ENCODE measurements at regions not wholly inside any gene's neighbourhood (a gene's known extent, or its start where the extent isn't known, plus 50 kb on each side); places are given as distances from the start of the nearest gene placed in this dataset.
A peak's percentile ranks its signal among the peaks of the same experiment; 100 is the strongest.
"Not testable (repeated sequence)": the region's sequence is repeated elsewhere in the genome, so short reads cannot be mapped to it uniquely, and the experiment has no call there.

DNA sequence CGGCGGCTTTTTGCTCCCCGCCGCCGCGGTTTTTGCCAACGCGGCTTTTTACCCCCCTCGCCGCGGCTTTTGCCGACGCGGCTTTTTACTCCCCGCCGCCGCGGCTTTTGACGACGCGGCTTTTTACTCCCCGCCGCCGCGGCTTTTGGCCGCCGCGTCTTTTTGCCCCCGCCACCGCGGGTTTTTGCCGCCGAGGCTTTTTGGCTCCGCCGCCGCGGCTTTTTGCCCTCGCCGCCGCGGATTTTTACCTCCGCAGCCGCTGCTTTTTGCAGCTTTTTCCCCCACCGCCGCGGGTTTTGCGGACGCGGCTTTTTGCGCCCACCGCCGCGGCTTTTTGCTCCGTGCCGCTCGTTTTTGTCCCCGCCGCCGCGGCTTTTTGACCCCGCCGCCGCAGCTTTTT, 1971.8 kb upstream of the TPTE start:
- H3K9me3 ChIP-seq (ENCODE audit: control insufficient read depth, insufficient read depth, low read depth, low read length); H3K4me3 ChIP-seq (ENCODE audit: low read depth, low read length); H3K4me1 ChIP-seq (ENCODE audit: control insufficient read depth, insufficient read depth, low read length); H3K27ac ChIP-seq (ENCODE audit: extremely low read depth, low read depth, low read length); H3K36me3 ChIP-seq (ENCODE audit: control insufficient read depth in 2 of 2, insufficient read depth in 1 of 2, low read length in 2 of 2); POLR2A ChIA-PET; CTCF ChIA-PET: not testable (repeated sequence)

DNA sequence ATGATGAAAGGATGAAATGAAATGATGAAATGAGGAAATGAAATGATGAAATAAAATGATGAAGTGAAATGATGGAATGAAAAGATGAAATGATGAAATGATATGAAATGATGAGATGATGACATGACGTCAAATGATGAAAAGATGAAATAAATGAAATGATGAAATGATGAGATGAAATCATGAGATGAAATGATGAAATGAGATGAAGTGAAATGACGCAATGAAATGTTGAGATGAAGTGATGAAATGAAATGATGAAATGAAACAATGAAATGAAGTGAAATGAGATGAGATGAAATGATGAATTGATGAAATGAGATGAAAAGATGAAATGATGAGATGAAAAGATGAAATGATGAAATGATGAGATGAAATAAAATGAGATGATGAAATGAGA, 1967.0 kb upstream of the TPTE start:
- TF ChIP-seq, protein P1, sequence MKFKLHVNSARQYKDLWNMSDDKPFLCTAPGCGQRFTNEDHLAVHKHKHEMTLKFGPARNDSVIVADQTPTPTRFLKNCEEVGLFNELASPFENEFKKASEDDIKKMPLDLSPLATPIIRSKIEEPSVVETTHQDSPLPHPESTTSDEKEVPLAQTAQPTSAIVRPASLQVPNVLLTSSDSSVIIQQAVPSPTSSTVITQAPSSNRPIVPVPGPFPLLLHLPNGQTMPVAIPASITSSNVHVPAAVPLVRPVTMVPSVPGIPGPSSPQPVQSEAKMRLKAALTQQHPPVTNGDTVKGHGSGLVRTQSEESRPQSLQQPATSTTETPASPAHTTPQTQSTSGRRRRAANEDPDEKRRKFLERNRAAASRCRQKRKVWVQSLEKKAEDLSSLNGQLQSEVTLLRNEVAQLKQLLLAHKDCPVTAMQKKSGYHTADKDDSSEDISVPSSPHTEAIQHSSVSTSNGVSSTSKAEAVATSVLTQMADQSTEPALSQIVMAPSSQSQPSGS (tag by site-specific recombination; IDR thresholded peaks at IDR 0.05; ENCODE audit: low read depth), result peak; percentile 43; the same call in 1 of the 2 replicates
- H3K4me3 ChIP-seq (ENCODE audit: low read depth, low read length); POLR2A ChIA-PET; CTCF ChIA-PET; H3K27ac ChIP-seq (ENCODE audit: extremely low read depth, low read depth, low read length); H3K4me1 ChIP-seq (ENCODE audit: control insufficient read depth, insufficient read depth, low read length); H3K9me3 ChIP-seq (ENCODE audit: control insufficient read depth, insufficient read depth, low read depth, low read length); H3K36me3 ChIP-seq (ENCODE audit: control insufficient read depth in 2 of 2, insufficient read depth in 1 of 2, low read length in 2 of 2): not testable (repeated sequence)

DNA sequence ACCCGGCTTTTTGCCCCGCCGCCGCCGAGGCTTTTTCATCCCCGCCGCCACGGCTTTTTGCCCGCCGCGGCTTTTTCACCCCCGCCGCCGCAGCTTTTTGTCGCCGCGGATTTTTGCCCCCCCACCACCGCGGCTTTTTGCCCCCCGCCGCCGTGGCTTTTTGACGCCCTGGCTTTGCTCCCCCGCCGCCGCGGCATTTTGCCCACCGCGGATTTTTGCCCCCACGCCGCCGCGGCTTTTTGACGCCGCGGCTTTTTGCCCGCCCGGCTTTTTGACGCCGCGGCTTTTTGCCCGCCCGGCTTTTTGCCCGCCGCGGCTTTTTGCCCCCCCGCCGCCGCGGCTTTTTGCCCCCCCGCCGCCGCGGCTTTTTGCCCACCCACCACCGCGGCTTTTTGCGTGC, 1926.4 kb upstream of the TPTE start:
- POLR2A ChIA-PET; H3K4me1 ChIP-seq (ENCODE audit: control insufficient read depth, insufficient read depth, low read length); H3K27ac ChIP-seq (ENCODE audit: extremely low read depth, low read depth, low read length); CTCF ChIA-PET; H3K36me3 ChIP-seq (ENCODE audit: control insufficient read depth in 2 of 2, insufficient read depth in 1 of 2, low read length in 2 of 2); H3K4me3 ChIP-seq (ENCODE audit: low read depth, low read length); H3K9me3 ChIP-seq (ENCODE audit: control insufficient read depth, insufficient read depth, low read depth, low read length): not testable (repeated sequence)

DNA sequence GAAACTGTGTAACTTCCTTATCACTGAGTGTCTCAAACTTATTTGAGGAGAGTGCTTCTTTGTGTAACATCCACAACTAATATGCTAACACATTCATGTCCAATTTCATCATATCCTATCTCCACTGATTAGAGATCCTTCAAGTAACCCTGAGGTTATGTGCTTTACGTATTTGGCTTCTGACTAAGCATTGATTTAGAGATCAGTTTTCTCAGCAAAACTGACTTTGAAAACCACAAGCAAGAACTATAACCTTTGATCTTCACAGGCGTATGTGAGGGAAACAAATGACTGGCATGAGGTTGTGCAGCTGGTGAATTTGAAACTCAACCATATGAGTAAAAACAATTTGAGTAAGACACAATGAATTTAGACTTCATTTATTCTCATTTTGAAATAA, 1897.3 kb upstream of the TPTE start:
- H3K9me3 ChIP-seq (ENCODE audit: control insufficient read depth, insufficient read depth, low read depth, low read length); H3K4me3 ChIP-seq (ENCODE audit: low read depth, low read length); H3K27ac ChIP-seq (ENCODE audit: extremely low read depth, low read depth, low read length); CTCF ChIA-PET; H3K36me3 ChIP-seq (ENCODE audit: control insufficient read depth in 2 of 2, insufficient read depth in 1 of 2, low read length in 2 of 2); H3K4me1 ChIP-seq (ENCODE audit: control insufficient read depth, insufficient read depth, low read length); POLR2A ChIA-PET: not testable (repeated sequence)

All from HEK293 (cell line).